H1 (cell line): ENCODE measurements at regions not wholly inside any gene's neighbourhood (a gene's known extent, or its start where the extent isn't known, plus 50 kb on each side); places are given as distances from the start of the nearest gene placed in this dataset.

Source experiments
- CTCF ChIA-PET: fragments of 300-600 bp; sonication (Branson Sonifier 250); formaldehyde crosslinking; loops from one replicate; lab custom pipeline; 2021; ENCODE audit not compliant: partially characterized antibody; lab: Charles Lee
- POLR2A ChIA-PET: fragments of 300-600 bp; sonication (Branson Sonifier 250); formaldehyde crosslinking; loops from one replicate; lab custom pipeline; 2021; ENCODE audit warnings: inconsistent platforms; ENCODE audit not compliant: partially characterized antibody; lab: Charles Lee
- DNase-seq, 2 experiments: peaks; one replicate each; pipeline versions ENCODE4 v3.0.0 to v3.0.0-alpha.2; 2010 to 2022; ENCODE audit warnings: low spot score in 2 of 2, low read depth in 1 of 2, mixed read lengths in 1 of 2
- FAIRE-seq: peaks from 2 replicates; lab custom pipeline; 2011; peaks lifted over from hg19 to GRCh38; lab: Jason Lieb, UNC
- H2AFZ ChIP-seq: 2 replicates; pipeline ENCODE4 v1.8.1; 2012; ENCODE audit warnings: low read length, inconsistent platforms
- H2AK5ac ChIP-seq: 2 replicates; pipeline ENCODE4 v1.6.1; 2013; ENCODE audit warnings: low read depth, low read length
- H2BK120ac ChIP-seq: replicated peaks from 2 replicates; pipeline ENCODE3; 2013; ENCODE audit warnings: low read depth, low read length, inconsistent platforms
- H2BK12ac ChIP-seq: 2 replicates; pipeline ENCODE4 v1.6.1; 2013; ENCODE audit warnings: low read depth, low read length
- H2BK15ac ChIP-seq: 2 replicates; pipeline ENCODE4 v1.6.1; 2013; ENCODE audit warnings: low read length
- H2BK20ac ChIP-seq: 2 replicates; pipeline ENCODE4 v1.6.1; 2013; ENCODE audit warnings: low read length
- H2BK5ac ChIP-seq: 2 replicates; pipeline ENCODE4 v1.6.1; 2013; ENCODE audit warnings: low read depth, low read length
- H3K14ac ChIP-seq: 2 replicates; pipeline ENCODE4 v1.6.1; 2013; ENCODE audit warnings: inconsistent platforms; ENCODE audit not compliant: insufficient read length
- H3K18ac ChIP-seq: 2 replicates; pipeline ENCODE4 v1.6.1; 2013; ENCODE audit warnings: low read length; ENCODE audit errors: extremely low read depth
- H3K23ac ChIP-seq: 2 replicates; pipeline ENCODE4 v1.6.1; 2013; ENCODE audit warnings: inconsistent platforms; ENCODE audit not compliant: insufficient read length
- H3K23me2 ChIP-seq: 2 replicates; pipeline ENCODE4 v1.6.1; 2013; ENCODE audit warnings: low read depth, low read length
- H3K27ac ChIP-seq: 2 replicates; pipeline ENCODE4 v1.6.1; 2011; ENCODE audit warnings: low read depth, low read length, inconsistent platforms
- H3K27me3 ChIP-seq, 4 experiments: replicated peaks in 1 of 4; 1 replicate in 1 of 4; 2 replicates in 3 of 4; pipeline versions ENCODE4 v1.6.1 to v1.8.1; 2011 to 2013; ENCODE audit warnings: low read length in 3 of 4, mild to moderate bottlenecking in 3 of 4, inconsistent platforms in 2 of 4, mixed read lengths in 2 of 4, moderate library complexity in 1 of 4; ENCODE audit not compliant: control insufficient read depth in 3 of 4, insufficient read depth in 3 of 4; ENCODE audit errors: extremely low read depth in 1 of 4
- H3K36me3 ChIP-seq, 4 experiments: 2 replicates each; pipeline versions ENCODE4 v1.6.1 to v1.8.1; 2011 to 2013; ENCODE audit warnings: mild to moderate bottlenecking in 4 of 4, low read length in 3 of 4, moderate library complexity in 2 of 4, control low read depth in 1 of 4, inconsistent platforms in 1 of 4; ENCODE audit not compliant: insufficient read depth in 4 of 4, control insufficient read depth in 2 of 4
- H3K4ac ChIP-seq: replicated peaks from 2 replicates; pipeline ENCODE3; 2013; ENCODE audit warnings: low read length, low read depth, mixed read lengths, inconsistent platforms; ENCODE audit not compliant: insufficient read length
- H3K4me1 ChIP-seq, 4 experiments: replicated peaks in 1 of 4; 1 replicate in 1 of 4; 2 replicates in 3 of 4; pipeline versions ENCODE4 v1.6.1 to v1.8.1; 2011 to 2013; ENCODE audit warnings: low read length in 3 of 4, inconsistent platforms in 2 of 4, mixed read lengths in 1 of 4; ENCODE audit not compliant: insufficient read depth in 4 of 4, control insufficient read depth in 3 of 4
- H3K4me2 ChIP-seq, 2 experiments: 2 replicates each; pipeline versions ENCODE4 v1.6.1 to v1.8.1; 2011 to 2013; ENCODE audit warnings: low read depth in 2 of 2, low read length in 2 of 2, control low read depth in 1 of 2, inconsistent platforms in 1 of 2, mild to moderate bottlenecking in 1 of 2; ENCODE audit not compliant: insufficient read depth in 1 of 2
- H3K4me3 ChIP-seq, 4 experiments: fragments of 200-600, 300-600 bp in 1 of 4; sonication (generic), shearing (Covaris generic), sonication (Bioruptor Twin) in 1 of 4; 2 replicates each; pipeline versions ENCODE4 v1.5.1 to v1.8.1; 2011 to 2016; ENCODE audit warnings: low read length in 4 of 4, low read depth in 3 of 4, control low read depth in 2 of 4, inconsistent platforms in 2 of 4, mild to moderate bottlenecking in 2 of 4, mixed read lengths in 1 of 4, moderate library complexity in 1 of 4; ENCODE audit not compliant: insufficient read depth in 2 of 4; ENCODE audit errors: extremely low read depth in 1 of 4
- H3K56ac ChIP-seq: replicated peaks from 2 replicates; pipeline ENCODE3; 2013; ENCODE audit warnings: low read depth, mild to moderate bottlenecking, mixed read lengths, low read length, inconsistent platforms; ENCODE audit not compliant: insufficient read length
- H3K79me1 ChIP-seq: 2 replicates; pipeline ENCODE4 v1.6.1; 2013; ENCODE audit warnings: low read depth, low read length, control low read depth
- H3K79me2 ChIP-seq, 2 experiments: 2 replicates each; pipeline versions ENCODE4 v1.6.1 to v1.8.1; 2012 to 2013; ENCODE audit warnings: low read length in 2 of 2, mild to moderate bottlenecking in 2 of 2, inconsistent platforms in 1 of 2; ENCODE audit not compliant: insufficient read depth in 2 of 2, control insufficient read depth in 1 of 2
- H3K9ac ChIP-seq, 4 experiments: replicated peaks in 1 of 4; 1 replicate in 1 of 4; 2 replicates in 3 of 4; pipeline versions ENCODE4 v1.6.1 to v1.8.1; 2011 to 2013; ENCODE audit warnings: low read depth in 3 of 4, low read length in 3 of 4, control low read depth in 2 of 4, mild to moderate bottlenecking in 2 of 4, moderate library complexity in 2 of 4, inconsistent platforms in 1 of 4; ENCODE audit errors: extremely low read depth in 1 of 4
- H3K9me3 ChIP-seq, 2 experiments: 2 replicates each; pipeline versions ENCODE4 v1.6.1 to v1.8.1; 2012 to 2013; ENCODE audit warnings: mild to moderate bottlenecking in 2 of 2, moderate library complexity in 2 of 2, control low read depth in 1 of 2, inconsistent platforms in 1 of 2, low read depth in 1 of 2, low read length in 1 of 2, mixed read lengths in 1 of 2; ENCODE audit not compliant: insufficient read depth in 2 of 2
- H4K20me1 ChIP-seq, 2 experiments: replicated peaks in 1 of 2; 2 replicates each; pipeline versions ENCODE3 to v1.8.1; 2011 to 2013; ENCODE audit warnings: inconsistent platforms in 2 of 2, low read length in 2 of 2, mild to moderate bottlenecking in 1 of 2; ENCODE audit not compliant: insufficient read depth in 2 of 2, control insufficient read depth in 1 of 2
- H4K5ac ChIP-seq: 2 replicates; pipeline ENCODE4 v1.6.1; 2013; ENCODE audit warnings: low read length, low read depth, mixed read lengths, inconsistent platforms; ENCODE audit not compliant: insufficient read length
- H4K8ac ChIP-seq: 2 replicates; pipeline ENCODE4 v1.8.0; 2013; ENCODE audit warnings: mild to moderate bottlenecking, moderate library complexity, low read length, inconsistent platforms; ENCODE audit not compliant: insufficient read depth; ENCODE audit errors: extremely low read depth
- H4K91ac ChIP-seq: replicated peaks from 2 replicates; pipeline ENCODE3; 2013; ENCODE audit warnings: low read length, mixed read lengths, inconsistent platforms; ENCODE audit not compliant: insufficient read length
- CEBPB ChIP-seq: IDR thresholded peaks from 2 replicates; pipeline ENCODE4 v1.6.1; 2012; ENCODE audit warnings: low read depth, low read length
- JUN ChIP-seq: IDR thresholded peaks from 2 replicates; pipeline ENCODE4 v1.6.1; 2011; ENCODE audit warnings: low read depth, mild to moderate bottlenecking, improper control_type of control experiment, low read length
- POU5F1 ChIP-seq: IDR thresholded peaks from 2 replicates; pipeline ENCODE4 v1.6.1; 2011; ENCODE audit warnings: low read depth, mild to moderate bottlenecking, low read length, moderate library complexity
- RFX5 ChIP-seq: IDR thresholded peaks from 2 replicates; pipeline ENCODE4 v1.6.1; 2011; ENCODE audit warnings: low read depth, low read length, improper control_type of control experiment, borderline replicate concordance
- RNF2 ChIP-seq: fragments of 200-900, 300-1000 bp; sonication (generic); IDR thresholded peaks from 2 replicates; pipeline ENCODE4 v1.7.1; 2016; ENCODE audit warnings: borderline replicate concordance, low read depth, mild to moderate bottlenecking, antibody characterized with exemption, low read length; ENCODE audit not compliant: poor library complexity, severe bottlenecking; ENCODE audit errors: missing control alignments
- RXRA ChIP-seq: IDR thresholded peaks from 2 replicates; pipeline ENCODE4 v1.6.1; 2011; ENCODE audit warnings: low read depth, mild to moderate bottlenecking, low read length, moderate library complexity; ENCODE audit not compliant: insufficient read depth
- TEAD4 ChIP-seq: IDR thresholded peaks from 2 replicates; pipeline ENCODE4 v1.6.1; 2012; ENCODE audit warnings: low read depth, low read length, inconsistent platforms, mixed read lengths
- WGBS, 2 experiments: shearing (Covaris generic) in 1 of 2; methylation state at CpG; one replicate each; pipeline versions ENCODE4 v1.1.6 to v1.1.7; 2013 to 2015; ENCODE audit warnings: low lambda C conversion rate in 2 of 2, mixed read lengths in 2 of 2, inconsistent platforms in 1 of 2, low coverage in 1 of 2, missing lambda C conversion rate in 1 of 2; ENCODE audit not compliant: insufficient replicate concordance in 2 of 2, insufficient coverage in 1 of 2, insufficient read length in 1 of 2; ENCODE audit errors: extremely low coverage in 1 of 2, missing lambda C conversion rate in 1 of 2; 5-methylcytosine and 5-hydroxymethylcytosine counted together
- TF ChIP-seq, protein P1 (sequence below): IDR thresholded peaks from 2 replicates; pipeline ENCODE4 v1.6.1; 2012; ENCODE audit warnings: low read length, inconsistent platforms

GRCh38 chr2:144693179-144693578 lies 173.3 kb upstream of the ZEB2 start:
- H2BK5ac ChIP-seq = no peak overlapping the region
- H3K36me3 ChIP-seq = no peaks in the 10 kb centered on the region
- peaks cover 0 to 1% (median 0%) of the 10 kb centered on the region in 4 experiments; a peak in 1 of 7 replicates for H3K27me3 ChIP-seq
- no peaks in the 10 kb centered on the region for H4K20me1 ChIP-seq
- no peak overlapping the region for H2BK12ac ChIP-seq
- ChIA-PET CTCF (no interaction called here), POLR2A (no interaction called here)
- no peak overlapping the region for H3K4me3 ChIP-seq
- no peak overlapping the region for H3K18ac ChIP-seq
- H3K14ac ChIP-seq = no peak overlapping the region
- H3K9ac ChIP-seq = no peak overlapping the region
- H2BK20ac ChIP-seq = no peak overlapping the region
- H4K5ac ChIP-seq = no peak overlapping the region
- 89% methylated on average over 3 of the region's 3 CpGs; no CpG with 5 or more reads in 1 of the 2 experiments for WGBS, 2 experiments
- H4K8ac ChIP-seq = no peak overlapping the region
- H2BK15ac ChIP-seq = no peak overlapping the region
- FAIRE-seq (no peak), DNase-seq (no peak)
- H3K4me1 ChIP-seq = no peaks in the 10 kb centered on the region
- no peak overlapping the region for H3K27ac ChIP-seq
- no peak overlapping the region for H3K56ac ChIP-seq
- no peak overlapping the region for H3K23ac ChIP-seq
- no peaks in the 10 kb centered on the region for H3K79me2 ChIP-seq
- no peaks in the 10 kb centered on the region for H3K9me3 ChIP-seq
- H2BK120ac ChIP-seq = no peak overlapping the region
- H4K91ac ChIP-seq = no peak overlapping the region
- H3K4ac ChIP-seq = no peak overlapping the region
- no peak overlapping the region for H3K4me2 ChIP-seq
- H2AK5ac ChIP-seq = no peak overlapping the region
- TF ChIP-seq CEBPB (no peak), JUN (no peak), RXRA (no peak), RNF2 (no peak), TEAD4 (no peak), POU5F1 (no peak), RFX5 (no peak)
- TF ChIP-seq, protein P1, sequence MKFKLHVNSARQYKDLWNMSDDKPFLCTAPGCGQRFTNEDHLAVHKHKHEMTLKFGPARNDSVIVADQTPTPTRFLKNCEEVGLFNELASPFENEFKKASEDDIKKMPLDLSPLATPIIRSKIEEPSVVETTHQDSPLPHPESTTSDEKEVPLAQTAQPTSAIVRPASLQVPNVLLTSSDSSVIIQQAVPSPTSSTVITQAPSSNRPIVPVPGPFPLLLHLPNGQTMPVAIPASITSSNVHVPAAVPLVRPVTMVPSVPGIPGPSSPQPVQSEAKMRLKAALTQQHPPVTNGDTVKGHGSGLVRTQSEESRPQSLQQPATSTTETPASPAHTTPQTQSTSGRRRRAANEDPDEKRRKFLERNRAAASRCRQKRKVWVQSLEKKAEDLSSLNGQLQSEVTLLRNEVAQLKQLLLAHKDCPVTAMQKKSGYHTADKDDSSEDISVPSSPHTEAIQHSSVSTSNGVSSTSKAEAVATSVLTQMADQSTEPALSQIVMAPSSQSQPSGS = no peak
- no peaks in the 10 kb centered on the region for H3K79me1 ChIP-seq
- no peaks in the 10 kb centered on the region for H3K23me2 ChIP-seq
- no peak overlapping the region for H2AFZ ChIP-seq
